ENCODE measurements at regions not wholly inside any gene's neighbourhood (a gene's known extent, or its start where the extent isn't known, plus 50 kb on each side); places are given as distances from the start of the nearest gene placed in this dataset.
"Not testable (repeated sequence)": the region's sequence is repeated elsewhere in the genome, so short reads cannot be mapped to it uniquely, and the experiment has no call there.

DNA sequence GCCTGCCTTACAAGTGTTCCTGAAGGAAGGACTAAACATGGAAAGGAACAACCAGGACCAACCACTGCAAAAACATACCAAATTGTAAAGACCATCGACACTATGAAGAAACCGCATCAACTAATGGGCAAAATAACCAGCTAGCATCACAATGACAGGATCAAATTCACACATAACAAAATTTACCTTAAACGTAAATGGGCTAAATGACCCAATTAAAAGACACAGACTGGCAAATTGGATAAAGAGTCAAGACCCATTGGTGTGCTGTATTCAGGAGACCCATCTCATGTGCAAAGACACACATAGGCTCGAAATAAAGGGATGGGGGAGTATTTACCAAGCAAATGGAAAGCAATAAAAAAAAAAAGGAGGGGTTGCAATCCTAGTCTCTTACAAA lies 192.1 kb downstream of the MREG start:
- H3K4me1 ChIP-seq (replicated peaks in 1 of 2; ENCODE audit: control insufficient read depth in 2 of 2, insufficient read depth in 2 of 2, low read length in 2 of 2); H3K9me1 ChIP-seq (ENCODE audit: control insufficient read depth, insufficient read depth, low read length); H4K20me1 ChIP-seq (replicated peaks; ENCODE audit: control insufficient read depth, insufficient read depth, low read length); DNase-seq (ENCODE audit: extremely low read depth in 1 of 4, low spot score in 3 of 4); in situ Hi-C loops (cut with MboI); ATAC-seq; POLR2A ChIA-PET; FAIRE-seq; H3K4me2 ChIP-seq (ENCODE audit: insufficient read depth, low read length); BruUV-seq (replicated peaks); H3K27ac ChIP-seq (ENCODE audit: extremely low read depth, low read depth, low read length); H3K79me2 ChIP-seq (ENCODE audit: control insufficient read depth, insufficient read depth, low read length); H3K27me3 ChIP-seq (ENCODE audit: control insufficient read depth in 2 of 2, insufficient read depth in 2 of 2, low read length in 2 of 2); H3K9ac ChIP-seq (ENCODE audit: insufficient read depth in 1 of 2, low read depth in 2 of 2, low read length in 2 of 2); H2AFZ ChIP-seq (ENCODE audit: low read depth, low read length); H3K9me3 ChIP-seq (replicated peaks; ENCODE audit: control insufficient read depth, insufficient read depth, low read depth, low read length); CTCF ChIA-PET (ENCODE audit: low intra/inter-chr PET ratio); H3K36me3 ChIP-seq (ENCODE audit: control insufficient read depth, insufficient read depth, low read length); H3K4me3 ChIP-seq: not testable (repeated sequence)
- TF ChIP-seq ZNF354B (CRISPR knock-in tag; IDR thresholded peaks at IDR 0.05) (0 out of 2 replicates have a peak, but pooled peaks have one; percentile 36), ZNF507 (tag; conservative IDR thresholded peaks at IDR 0.05) (peak; percentile 95)
- intact Hi-C loops (cut with micrococcal nuclease): loop anchor here (10.0 kb wide), 1 partner anchor 106 kb away; no protein-coding TSS in a partner anchor
- 58% methylated on average over 4 of the region's 4 CpGs for WGBS (ENCODE audit: insufficient coverage, low coverage, missing lambda C conversion rate)

- FAIRE-seq; H3K27me3 ChIP-seq (ENCODE audit: control insufficient read depth in 2 of 2, insufficient read depth in 2 of 2, low read length in 2 of 2); BruUV-seq (replicated peaks); H4K20me1 ChIP-seq (replicated peaks; ENCODE audit: control insufficient read depth, insufficient read depth, low read length); H2AFZ ChIP-seq (ENCODE audit: low read depth, low read length); H3K9me3 ChIP-seq (replicated peaks; ENCODE audit: control insufficient read depth, insufficient read depth, low read depth, low read length); H3K9me1 ChIP-seq (ENCODE audit: control insufficient read depth, insufficient read depth, low read length); ATAC-seq; CTCF ChIA-PET (ENCODE audit: low intra/inter-chr PET ratio); H3K4me1 ChIP-seq (replicated peaks in 1 of 2; ENCODE audit: control insufficient read depth in 2 of 2, insufficient read depth in 2 of 2, low read length in 2 of 2); H3K4me3 ChIP-seq; H3K4me2 ChIP-seq (ENCODE audit: insufficient read depth, low read length); DNase-seq (ENCODE audit: extremely low read depth in 1 of 4, low spot score in 3 of 4); H3K27ac ChIP-seq (ENCODE audit: extremely low read depth, low read depth, low read length); POLR2A ChIA-PET; H3K79me2 ChIP-seq (ENCODE audit: control insufficient read depth, insufficient read depth, low read length); H3K9ac ChIP-seq (ENCODE audit: insufficient read depth in 1 of 2, low read depth in 2 of 2, low read length in 2 of 2); H3K36me3 ChIP-seq (ENCODE audit: control insufficient read depth, insufficient read depth, low read length); in situ Hi-C loops (cut with MboI): not testable (repeated sequence)
- WGBS (ENCODE audit: insufficient coverage, low coverage, missing lambda C conversion rate): no CpG with 5 or more reads among the region's 3 CpGs
- intact Hi-C loops (cut with micrococcal nuclease): loop anchor here (10.0 kb wide), 1 partner anchor 105 kb away; no protein-coding TSS in a partner anchor
Observed at GRCh38 chr2:215819713-215820112, 193.6 kb downstream of the MREG start.
